ENCODE measurements at regions not wholly inside any gene's neighbourhood (a gene's known extent, or its start where the extent isn't known, plus 50 kb on each side); places are given as distances from the start of the nearest gene placed in this dataset.

DNA sequence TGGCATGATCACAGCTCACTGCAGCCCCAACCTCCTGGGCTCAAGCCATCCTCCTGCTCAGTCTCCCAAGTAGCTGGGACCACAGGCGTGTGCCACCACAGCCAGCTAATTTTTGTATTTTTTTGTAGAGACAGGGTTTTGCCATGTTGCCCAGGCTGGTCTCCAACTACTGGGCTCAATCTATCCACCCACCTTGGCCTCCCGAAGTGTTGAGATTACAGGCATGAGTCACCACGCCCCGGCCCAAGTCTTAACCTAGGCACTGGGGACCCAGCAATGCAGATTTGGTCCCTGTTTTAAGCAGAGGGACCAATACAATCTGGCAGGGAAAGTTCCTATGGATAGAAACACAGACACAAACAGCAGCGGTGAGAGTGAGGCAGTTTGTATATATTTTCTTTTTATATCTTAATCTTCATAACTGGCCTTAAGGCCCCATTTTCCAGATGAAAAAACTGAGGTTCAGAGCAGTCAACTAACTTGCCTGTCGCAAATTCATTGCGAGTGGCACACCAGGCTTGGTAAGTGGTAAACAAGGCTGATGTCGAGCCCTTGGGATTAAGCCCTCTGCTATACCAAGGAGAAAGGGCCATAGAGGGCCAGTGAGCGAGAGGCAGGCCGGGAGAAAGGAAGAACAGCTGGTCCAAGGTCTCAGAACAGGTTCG lies 77.8 kb upstream of the TINAGL1 start:
- no peak for DNase-seq (ENCODE audit: low read depth, low spot score)
- in situ Hi-C loops (cut with HindIII; ENCODE audit: low sequenced_read_pairs), result no loop called here
- TF ChIP-seq, protein P1, sequence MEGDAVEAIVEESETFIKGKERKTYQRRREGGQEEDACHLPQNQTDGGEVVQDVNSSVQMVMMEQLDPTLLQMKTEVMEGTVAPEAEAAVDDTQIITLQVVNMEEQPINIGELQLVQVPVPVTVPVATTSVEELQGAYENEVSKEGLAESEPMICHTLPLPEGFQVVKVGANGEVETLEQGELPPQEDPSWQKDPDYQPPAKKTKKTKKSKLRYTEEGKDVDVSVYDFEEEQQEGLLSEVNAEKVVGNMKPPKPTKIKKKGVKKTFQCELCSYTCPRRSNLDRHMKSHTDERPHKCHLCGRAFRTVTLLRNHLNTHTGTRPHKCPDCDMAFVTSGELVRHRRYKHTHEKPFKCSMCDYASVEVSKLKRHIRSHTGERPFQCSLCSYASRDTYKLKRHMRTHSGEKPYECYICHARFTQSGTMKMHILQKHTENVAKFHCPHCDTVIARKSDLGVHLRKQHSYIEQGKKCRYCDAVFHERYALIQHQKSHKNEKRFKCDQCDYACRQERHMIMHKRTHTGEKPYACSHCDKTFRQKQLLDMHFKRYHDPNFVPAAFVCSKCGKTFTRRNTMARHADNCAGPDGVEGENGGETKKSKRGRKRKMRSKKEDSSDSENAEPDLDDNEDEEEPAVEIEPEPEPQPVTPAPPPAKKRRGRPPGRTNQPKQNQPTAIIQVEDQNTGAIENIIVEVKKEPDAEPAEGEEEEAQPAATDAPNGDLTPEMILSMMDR (IDR thresholded peaks at IDR 0.05; ENCODE audit: low read depth, low read length), result no peak
- H3K4me3 ChIP-seq (ENCODE audit: low read depth, low read length), result no peak overlapping the region

DNA sequence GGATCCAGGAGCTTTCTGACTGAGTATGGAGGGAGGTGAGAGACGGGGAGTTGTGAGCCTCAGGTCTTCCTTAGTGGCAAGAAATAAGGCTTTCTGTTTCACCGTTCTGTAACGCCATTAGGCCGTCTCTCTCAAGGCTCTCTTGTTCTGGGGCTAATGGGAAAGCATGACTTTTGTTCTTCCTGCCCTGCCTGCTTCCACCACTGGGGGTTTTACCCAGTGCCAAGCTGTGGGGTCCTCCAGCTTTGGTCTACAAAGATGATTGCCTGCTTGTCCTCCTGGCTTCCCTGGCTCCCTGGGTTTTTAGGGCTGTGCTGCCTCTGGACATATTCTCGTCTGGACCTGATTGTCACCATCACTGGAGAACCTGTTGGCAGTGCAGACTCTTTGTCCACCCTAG lies 74.8 kb upstream of the TINAGL1 start:
- DNase-seq (ENCODE audit: low read depth, low spot score), result no peak
- TF ChIP-seq, protein P1 (IDR thresholded peaks at IDR 0.05; ENCODE audit: low read depth, low read length), result peak; percentile 19
- in situ Hi-C loops (cut with HindIII; ENCODE audit: low sequenced_read_pairs), result no loop called here
- no peak overlapping the region for H3K4me3 ChIP-seq (ENCODE audit: low read depth, low read length)

DNA sequence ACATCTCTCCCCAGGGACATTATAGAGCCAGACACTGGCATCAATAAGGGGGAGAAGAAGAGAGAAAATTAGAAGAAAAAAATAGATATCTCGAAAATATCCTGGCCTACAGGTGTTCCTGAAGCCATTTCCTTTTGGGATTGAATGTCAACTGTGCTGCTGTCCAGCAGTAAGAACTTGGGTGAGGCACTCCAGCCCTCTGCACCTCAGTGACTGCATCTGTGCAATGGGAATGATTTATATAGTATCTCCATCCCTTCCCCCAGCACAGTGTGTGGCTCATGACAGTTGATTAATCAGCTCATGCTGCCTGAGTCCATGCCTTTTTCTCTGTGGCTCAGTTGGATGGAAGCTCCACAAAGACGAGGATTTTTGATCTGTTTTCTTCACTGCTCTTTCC lies 74.1 kb upstream of the TINAGL1 start:
- TF ChIP-seq, protein P1 (IDR thresholded peaks at IDR 0.05; ENCODE audit: low read depth, low read length), result no peak
- in situ Hi-C loops (cut with HindIII; ENCODE audit: low sequenced_read_pairs), result no loop called here
- H3K4me3 ChIP-seq (ENCODE audit: low read depth, low read length), result no peak overlapping the region
- DNase-seq (ENCODE audit: low read depth, low spot score), result no peak

DNA sequence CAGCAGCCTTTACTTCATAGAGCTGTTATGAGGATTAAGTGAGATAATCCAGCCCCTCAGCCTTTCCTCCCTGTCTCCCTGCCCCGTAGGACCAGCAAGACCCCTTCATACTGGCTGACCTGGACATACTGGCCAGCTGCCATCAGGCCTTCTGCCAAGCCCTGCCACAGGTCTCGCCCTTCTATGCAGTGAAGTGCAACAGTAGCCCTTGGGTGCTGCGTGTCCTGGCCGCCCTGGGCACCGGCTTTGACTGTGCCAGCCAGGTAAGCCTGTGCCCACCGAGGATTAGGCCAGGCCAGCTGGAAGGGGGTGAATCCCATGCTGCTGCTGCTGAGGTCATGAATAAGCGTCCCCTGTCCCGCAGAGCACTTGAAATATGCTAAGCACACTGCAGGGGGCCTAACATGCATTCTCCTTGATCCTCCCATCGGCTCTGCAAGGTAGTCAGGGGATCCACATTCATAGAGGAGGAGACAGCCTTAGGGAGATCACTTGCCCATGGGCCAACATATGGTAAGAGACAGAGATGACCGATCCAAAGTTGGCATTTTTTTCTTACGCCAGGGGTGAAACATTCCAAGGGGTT lies 73.3 kb upstream of the TINAGL1 start:
- in situ Hi-C loops (cut with HindIII; ENCODE audit: low sequenced_read_pairs), result no loop called here
- no peak for DNase-seq (ENCODE audit: low read depth, low spot score)
- H3K4me3 ChIP-seq (ENCODE audit: low read depth, low read length), result no peak overlapping the region
- TF ChIP-seq, protein P1 (IDR thresholded peaks at IDR 0.05; ENCODE audit: low read depth, low read length), result no peak

DNA sequence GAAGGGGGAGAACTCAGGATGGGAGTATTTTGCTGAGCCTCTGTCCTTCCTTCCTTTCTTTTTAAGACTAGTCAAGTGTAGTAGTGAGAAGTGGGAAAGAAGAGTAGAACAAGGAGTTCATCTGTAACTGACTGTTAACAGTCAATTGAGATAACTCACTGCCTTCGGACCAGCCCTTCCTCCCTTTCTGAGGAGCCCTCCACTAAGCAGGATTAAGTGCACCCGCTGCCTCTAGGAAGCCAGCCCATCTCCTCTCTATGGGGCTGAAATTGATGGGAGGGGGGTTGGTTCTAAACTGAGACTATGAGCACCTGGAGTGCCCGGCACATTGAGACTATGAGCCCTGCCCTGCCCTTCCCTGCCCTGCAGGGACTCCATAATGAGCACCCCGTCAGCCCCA lies 72.7 kb upstream of the TINAGL1 start:
- in situ Hi-C loops (cut with HindIII; ENCODE audit: low sequenced_read_pairs), result no loop called here
- TF ChIP-seq, protein P1 (IDR thresholded peaks at IDR 0.05; ENCODE audit: low read depth, low read length), result no peak
- H3K4me3 ChIP-seq (ENCODE audit: low read depth, low read length), result no peak overlapping the region
- no peak for DNase-seq (ENCODE audit: low read depth, low spot score)

DNA sequence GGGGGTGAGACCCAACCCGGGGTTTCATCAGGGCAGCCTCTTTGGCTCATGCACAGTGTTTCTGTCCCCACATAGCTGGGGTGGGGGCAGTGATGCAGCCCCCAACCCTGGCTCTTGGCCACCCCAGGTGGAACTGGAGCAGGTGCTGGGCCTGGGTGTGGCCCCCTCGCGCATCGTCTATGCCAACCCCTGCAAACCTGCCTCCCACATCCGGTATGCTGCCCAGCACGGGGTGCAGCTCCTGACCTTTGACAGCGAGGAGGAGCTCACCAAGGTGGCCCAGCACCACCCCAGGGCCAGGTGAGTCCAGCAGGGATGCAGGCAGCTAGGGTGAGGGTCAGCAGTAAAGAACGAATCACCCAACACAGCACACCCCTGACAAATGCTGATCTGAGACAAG lies 72.3 kb upstream of the TINAGL1 start:
- no peak for DNase-seq (ENCODE audit: low read depth, low spot score)
- in situ Hi-C loops (cut with HindIII; ENCODE audit: low sequenced_read_pairs), result no loop called here
- H3K4me3 ChIP-seq (ENCODE audit: low read depth, low read length), result no peak overlapping the region
- TF ChIP-seq, protein P1 (IDR thresholded peaks at IDR 0.05; ENCODE audit: low read depth, low read length), result no peak
